GM12878 (cell line): ENCODE measurements at regions not wholly inside any gene's neighbourhood (a gene's known extent, or its start where the extent isn't known, plus 50 kb on each side); places are given as distances from the start of the nearest gene placed in this dataset.

Experiments used
- ATAC-seq: fragments of 200-7000 bp; cut with Tn5 transposase; 3 replicates; pipeline ENCODE4 v1.9.1; 2020; ENCODE audit warnings: mild to moderate bottlenecking, moderate library complexity
- BruUV-seq: library from RNA; stranded (reverse); fragments of 400-500 nt; replicated peaks from 2 replicates; lab custom pipeline; 2021; lab: Mats Ljungman, UMichigan
- CTCF ChIA-PET: fragments of 300-600 bp; sonication (Branson Sonifier 250); formaldehyde crosslinking; extraction: SDS; loops from one replicate; lab custom pipeline; 2021; ENCODE audit warnings: inconsistent platforms; lab: Yijun Ruan, JAX
- POLR2A ChIA-PET: fragments of 350-600 bp; formaldehyde crosslinking; extraction: SDS; loops from one replicate; lab custom pipeline; 2021; ENCODE audit warnings: inconsistent platforms; lab: Charles Lee
- RAD21 ChIA-PET: fragments of 300-600 bp; sonication (Branson Sonifier 250); formaldehyde crosslinking; loops from one replicate; lab custom pipeline; 2023; ENCODE audit warnings: antibody characterized with exemption; ENCODE audit not compliant: unreplicated experiment; lab: Charles Lee
- SMC1A ChIA-PET: fragments of 300-600 bp; sonication (Branson Sonifier 250); formaldehyde crosslinking; loops from one replicate; lab custom pipeline; 2023; ENCODE audit not compliant: unreplicated experiment, uncharacterized antibody; lab: Charles Lee
- DNase-seq: peaks from one replicate; pipeline ENCODE4 v3.0.0-alpha.2; 2011; ENCODE audit warnings: low read depth, low spot score
- FAIRE-seq: peaks from 3 replicates; lab custom pipeline; 2011; peaks lifted over from hg19 to GRCh38; lab: Jason Lieb, UNC
- H2AFZ ChIP-seq: 2 replicates; pipeline ENCODE4 v1.6.0; 2011; ENCODE audit warnings: low read depth, low read length, control low read depth; ENCODE audit not compliant: control insufficient read depth
- H3K27ac ChIP-seq: 2 replicates; pipeline ENCODE4 v1.5.1; 2011; ENCODE audit warnings: control low read depth; ENCODE audit not compliant: control insufficient read depth, insufficient read depth
- H3K27me3 ChIP-seq, 2 experiments: replicated peaks in 1 of 2; 2 replicates each; pipeline versions ENCODE4 v1.6.0 to v1.6.1; 2011; ENCODE audit warnings: low read length in 1 of 2; ENCODE audit not compliant: control insufficient read depth in 2 of 2, insufficient read depth in 2 of 2
- H3K36me3 ChIP-seq, 2 experiments: 2 replicates each; pipeline ENCODE4 v1.5.1; 2011; ENCODE audit warnings: low read length in 1 of 2; ENCODE audit not compliant: control insufficient read depth in 2 of 2, insufficient read depth in 2 of 2
- H3K4me1 ChIP-seq: 2 replicates; pipeline ENCODE4 v1.6.1; 2011; ENCODE audit warnings: mild to moderate bottlenecking, low read length, moderate library complexity, mixed read lengths; ENCODE audit not compliant: control insufficient read depth, insufficient read depth
- H3K4me2 ChIP-seq: 2 replicates; pipeline ENCODE4 v1.6.0; 2011; ENCODE audit warnings: control low read depth; ENCODE audit not compliant: control insufficient read depth, insufficient read depth
- H3K4me3 ChIP-seq: fragments of 200-600 bp; sonication (generic); 2 replicates; pipeline ENCODE4 v1.5.1; 2016
- H3K79me2 ChIP-seq: 2 replicates; pipeline ENCODE4 v1.6.0; 2011; ENCODE audit warnings: low read length; ENCODE audit not compliant: control insufficient read depth, insufficient read depth
- H3K9ac ChIP-seq: 2 replicates; pipeline ENCODE4 v1.8.0; 2011; ENCODE audit warnings: low read length, control low read depth, mixed read lengths; ENCODE audit not compliant: control insufficient read depth, insufficient read depth
- H3K9me3 ChIP-seq: replicated peaks from 3 replicates; pipeline ENCODE4 v1.5.1; 2011; ENCODE audit warnings: mild to moderate bottlenecking, low read length; ENCODE audit not compliant: control insufficient read depth, insufficient read depth
- H4K20me1 ChIP-seq: 2 replicates; pipeline ENCODE4 v1.6.0; 2011; ENCODE audit not compliant: control insufficient read depth, insufficient read depth
- SMC3 ChIP-seq: IDR thresholded peaks from 2 replicates; pipeline ENCODE4 v1.6.1; 2011; ENCODE audit warnings: low read length, improper control_type of control experiment, borderline replicate concordance
- TCF3 ChIP-seq: IDR thresholded peaks from 2 replicates; pipeline ENCODE4 v1.6.1; 2012; ENCODE audit warnings: low read depth, mild to moderate bottlenecking, low read length, borderline replicate concordance; ENCODE audit not compliant: insufficient read depth
- WGBS: methylation state at CpG from one replicate; pipeline ENCODE4 v1.1.6; 2016; ENCODE audit warnings: low lambda C conversion rate; ENCODE audit not compliant: insufficient replicate concordance, insufficient coverage; ENCODE audit errors: missing lambda C conversion rate; 5-methylcytosine and 5-hydroxymethylcytosine counted together
- in situ Hi-C: fragments of 300-500 bp; cut with MboI; formaldehyde crosslinking; loops from 9 replicates; pipeline ENCODE4 v1.14.3; 2018; ENCODE audit warnings: mixed read lengths
- intact Hi-C: fragments of 100-400 bp; cut with micrococcal nuclease; formaldehyde crosslinking; loops from one replicate; pipeline ENCODE4 v1.14.2; 2022; ENCODE audit not compliant: unreplicated experiment

DNA sequence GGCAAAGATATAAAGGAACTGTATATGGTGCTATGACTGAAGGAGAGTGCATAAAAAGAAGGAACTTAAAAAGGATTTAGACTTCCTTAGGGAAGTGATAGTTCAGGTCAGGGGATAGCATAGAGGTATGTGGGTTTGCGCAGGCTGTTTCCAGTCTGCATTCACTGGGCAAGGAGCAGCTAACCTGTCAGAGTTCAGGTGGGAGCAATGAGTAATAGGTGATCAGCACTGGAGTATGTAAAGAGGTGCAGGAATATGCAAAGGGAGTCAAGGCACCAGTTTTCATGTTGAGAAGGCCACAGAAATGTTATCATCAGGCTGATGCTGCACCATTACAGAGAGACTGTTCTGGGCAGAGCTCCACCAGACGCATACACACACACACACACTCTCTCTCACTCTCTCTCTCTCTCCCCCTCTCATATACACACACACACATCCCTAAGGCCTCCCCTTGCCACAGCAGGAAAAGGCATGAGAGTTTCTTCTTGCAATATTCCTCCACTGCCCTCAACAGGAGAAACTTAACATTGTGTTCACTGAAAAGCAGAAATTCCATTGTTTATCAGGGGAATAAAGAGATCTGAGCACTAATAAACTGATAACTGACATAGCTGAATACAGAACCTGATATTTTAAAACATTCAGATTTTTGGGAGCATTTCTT, 256.4 kb upstream of the GRID2 start:
- Histone ChIP-seq H3K79me2 (no peaks in the 10 kb centered on the region), H3K4me2 (no peak overlapping the region), H2AFZ (no peak overlapping the region), H3K9ac (no peak overlapping the region), H3K4me3 (no peak overlapping the region), H4K20me1 (no peaks in the 10 kb centered on the region)
- ChIA-PET SMC1A (no interaction called here), CTCF (no interaction called here), POLR2A (no interaction called here)
- BruUV-seq = no TSS peak
- no peak for ATAC-seq
- no peak for TF ChIP-seq TCF3
- TF ChIP-seq, all 136 proteins: peak for 0
- RAD21 ChIA-PET = no interaction called here
- 38% methylated on average over 2 of the region's 2 CpGs for WGBS
- Histone ChIP-seq H3K27me3 (no peaks in the 10 kb centered on the region), H3K36me3 (no peaks in the 10 kb centered on the region), H3K4me1 (no peaks in the 10 kb centered on the region), H3K9me3 (no peaks in the 10 kb centered on the region), H3K27ac (no peak overlapping the region)
- DNase-seq = no peak
- no peak for FAIRE-seq
- intact Hi-C loops (no loop called here), in situ Hi-C loops (no loop called here)

- H3K9ac ChIP-seq = no peak overlapping the region
- H2AFZ ChIP-seq = no peak overlapping the region
- H3K4me2 ChIP-seq = no peak overlapping the region
- DNase-seq = no peak
- no TSS peak for BruUV-seq
- POLR2A ChIA-PET = no interaction called here
- in situ Hi-C loops (no loop called here), intact Hi-C loops (no loop called here)
- no peak for TF ChIP-seq SMC3
- RAD21 ChIA-PET = no interaction called here
- no peak for ATAC-seq
- FAIRE-seq = no peak
- H3K27me3 ChIP-seq = no peaks in the 10 kb centered on the region
- H3K9me3 ChIP-seq = no peaks in the 10 kb centered on the region
- CTCF ChIA-PET = no interaction called here
- H3K79me2 ChIP-seq = no peaks in the 10 kb centered on the region
- WGBS = 0% methylated on average over 2 of the region's 3 CpGs
- no peaks in the 10 kb centered on the region for H3K36me3 ChIP-seq
- no peaks in the 10 kb centered on the region for H4K20me1 ChIP-seq
- no peak overlapping the region for H3K27ac ChIP-seq
- H3K4me1 ChIP-seq = no peaks in the 10 kb centered on the region
- no peak overlapping the region for H3K4me3 ChIP-seq
- SMC1A ChIA-PET = no interaction called here
Observed at GRCh38 chr4:92050875-92051274, 252.9 kb upstream of the GRID2 start.
